ENCODE measurements at regions not wholly inside any gene's neighbourhood (a gene's known extent, or its start where the extent isn't known, plus 50 kb on each side); places are given as distances from the start of the nearest gene placed in this dataset.

GRCh38 chr3:72301779-72302178, 516.8 kb upstream of the PROK2 start:
- Histone ChIP-seq H3K23ac (ENCODE audit: insufficient read length, low read depth, low read length) (no peak overlapping the region), H2BK120ac (ENCODE audit: low read depth, low read length, poor library complexity, severe bottlenecking) (no peak overlapping the region), H3K27ac (ENCODE audit: insufficient read length, low read depth, low read length) (no peak overlapping the region), H4K8ac (replicated peaks; ENCODE audit: insufficient read length, low read depth, low read length) (no peak overlapping the region), H3K14ac (ENCODE audit: insufficient read depth, low read length) (no peak overlapping the region; the same call in 1 of the 2 replicates), H3K4ac (ENCODE audit: low read depth, low read length) (no peak overlapping the region), H3K9ac (ENCODE audit: extremely low read depth, insufficient read length, low read length) (no peak overlapping the region), H3K4me1 (ENCODE audit: insufficient read depth, low read length) (peaks cover 8% of the 10 kb centered on the region; the same call in 1 of the 2 replicates), H3K4me2 (ENCODE audit: insufficient read depth, insufficient read length, low read length) (no peak overlapping the region), H4K20me1 (ENCODE audit: control insufficient read depth, insufficient read depth, insufficient read length) (no peaks in the 10 kb centered on the region), H3T11ph (ENCODE audit: low read length) (no peak overlapping the region), H3K23me2 (ENCODE audit: insufficient read length, low read depth, low read length, poor library complexity, severe bottlenecking) (no peaks in the 10 kb centered on the region), H3K9me3 (ENCODE audit: control insufficient read depth, low read depth, low read length) (no peaks in the 10 kb centered on the region), H2BK12ac (ENCODE audit: insufficient read length, low read depth, low read length) (no peak overlapping the region), H2BK20ac (ENCODE audit: low read depth, low read length, poor library complexity, severe bottlenecking) (no peak overlapping the region), H3K27me3 (ENCODE audit: insufficient read depth, low read length) (no peaks in the 10 kb centered on the region), H4K5ac (ENCODE audit: insufficient read length, low read depth, low read length) (no peak overlapping the region), H2BK15ac (ENCODE audit: low read depth, low read length) (no peak overlapping the region), H4K91ac (ENCODE audit: insufficient read length, low read depth, low read length) (no peak overlapping the region), H2AK5ac (ENCODE audit: insufficient read length, low read length) (no peak overlapping the region), H2BK5ac (ENCODE audit: insufficient read length, low read length) (no peak overlapping the region), H3K79me1 (ENCODE audit: insufficient read depth, low read depth, low read length, poor library complexity, severe bottlenecking) (no peaks in the 10 kb centered on the region), H3K79me2 (ENCODE audit: insufficient read depth, low read length) (no peaks in the 10 kb centered on the region), H2AFZ (ENCODE audit: low read length) (no peak overlapping the region), H3K56ac (ENCODE audit: insufficient read length, low read depth, low read length) (no peak overlapping the region), H3K18ac (ENCODE audit: insufficient read length, low read depth, low read length) (no peak overlapping the region)
- DNase-seq: no peak
- WGBS (ENCODE audit: extremely low coverage, insufficient read length, low lambda C conversion rate): no CpG with 5 or more reads among the region's 8 CpGs
- no peak for TF ChIP-seq CTCF (conservative IDR thresholded peaks at IDR 0.05)
- no peak overlapping the region for H3K4me3 Mint-ChIP-seq
- H3K27ac Mint-ChIP-seq: no peak overlapping the region; a peak in 1 of 7 replicates
- H3K36me3 Mint-ChIP-seq (ENCODE audit: insufficient read depth in 1 of 3, low read depth in 3 of 3): no peaks in the 10 kb centered on the region
- H3K27me3 Mint-ChIP-seq (ENCODE audit: low read depth): peaks cover 11% of the 10 kb centered on the region
- no peaks in the 10 kb centered on the region for H3K9me3 Mint-ChIP-seq
- H3K4me1 Mint-ChIP-seq: peaks cover 34 to 41% of the 10 kb centered on the region in 2 experiments

All from H9 (cell line).